WTC11 (cell line): ENCODE measurements at regions not wholly inside any gene's neighbourhood (a gene's known extent, or its start where the extent isn't known, plus 50 kb on each side); places are given as distances from the start of the nearest gene placed in this dataset.

Experiments used
- ATAC-seq: fragments of 200-7000 bp; cut with Tn5 transposase; 2 replicates; pipeline ENCODE4 v1.10.0; 2021; ENCODE audit warnings: mild to moderate bottlenecking, moderate library complexity
- CTCF ChIA-PET: fragments of 300-600 bp; sonication (Branson Sonifier 250); formaldehyde crosslinking; loops from one replicate; lab custom pipeline; 2021; ENCODE audit warnings: antibody characterized with exemption; lab: Charles Lee
- POLR2A ChIA-PET: fragments of 350-600 bp; sonication (Branson Sonifier 250); formaldehyde crosslinking; loops from one replicate; lab custom pipeline; 2021; ENCODE audit warnings: antibody characterized with exemption; lab: Charles Lee
- DNase-seq: peaks from one replicate; pipeline ENCODE4 v3.0.0; 2021; ENCODE audit warnings: low spot score
- H3K27ac Mint-ChIP-seq: 2 replicates; pipeline ENCODE4 v1.8.0; 2021; ENCODE audit warnings: mixed read lengths
- H3K27me3 Mint-ChIP-seq: 2 replicates; pipeline ENCODE4 v1.8.0; 2021; ENCODE audit warnings: low read depth, mild to moderate bottlenecking, moderate library complexity, mixed read lengths
- H3K36me3 Mint-ChIP-seq: 2 replicates; pipeline ENCODE4 v1.8.0; 2021; ENCODE audit warnings: mixed read lengths
- H3K4me1 Mint-ChIP-seq: 2 replicates; pipeline ENCODE4 v1.8.0; 2022; ENCODE audit warnings: mixed read lengths
- H3K4me3 Mint-ChIP-seq: 2 replicates; pipeline ENCODE4 v1.8.0; 2021; ENCODE audit warnings: mild to moderate bottlenecking, moderate library complexity, mixed read lengths
- H3K9me3 Mint-ChIP-seq: 2 replicates; pipeline ENCODE4 v1.8.0; 2021; ENCODE audit warnings: mixed read lengths
- ARID4B ChIP-seq: sonication (generic); formaldehyde crosslinking; IDR thresholded peaks from 2 replicates; pipeline ENCODE4 v1.8.0; 2023; ENCODE audit warnings: missing genetic modification reagents, mild to moderate bottlenecking, borderline replicate concordance
- CREB1 ChIP-seq: sonication (generic); formaldehyde crosslinking; IDR thresholded peaks from 2 replicates; pipeline ENCODE4 v1.8.0; 2023; ENCODE audit warnings: mild to moderate bottlenecking, missing genetic modification reagents
- HMGXB4 ChIP-seq: sonication (generic); formaldehyde crosslinking; IDR thresholded peaks from 2 replicates; pipeline ENCODE4 v1.8.1; 2023; ENCODE audit warnings: mild to moderate bottlenecking, moderate library complexity, missing genetic modification reagents
- MAX ChIP-seq: sonication (generic); formaldehyde crosslinking; IDR thresholded peaks from 2 replicates; pipeline ENCODE4 v1.8.0; 2022; ENCODE audit warnings: mild to moderate bottlenecking, missing genetic modification reagents
- MXD4 ChIP-seq: fragments of 250-450 bp; sonication (Bioruptor Pico); IDR thresholded peaks from 2 replicates; pipeline ENCODE4 v1.8.0; 2021; ENCODE audit warnings: mild to moderate bottlenecking, moderate library complexity, borderline replicate concordance
- TCF7 ChIP-seq: sonication (generic); formaldehyde crosslinking; IDR thresholded peaks from 2 replicates; pipeline ENCODE4 v1.8.0; 2022; ENCODE audit warnings: mild to moderate bottlenecking, low read depth, missing genetic modification reagents, moderate library complexity
- TEAD1 ChIP-seq: sonication (generic); formaldehyde crosslinking; IDR thresholded peaks from 2 replicates; pipeline ENCODE4 v1.8.0; 2022; ENCODE audit warnings: mild to moderate bottlenecking, missing genetic modification reagents
- ZBTB21 ChIP-seq: sonication (generic); formaldehyde crosslinking; IDR thresholded peaks from 2 replicates; pipeline ENCODE4 v1.8.1; 2023; ENCODE audit warnings: mild to moderate bottlenecking, missing genetic modification reagents, borderline replicate concordance
- ZBTB43 ChIP-seq: sonication (generic); formaldehyde crosslinking; IDR thresholded peaks from 2 replicates; pipeline ENCODE4 v1.8.1; 2023; ENCODE audit warnings: mild to moderate bottlenecking, missing genetic modification reagents
- ZNF281 ChIP-seq: sonication (generic); formaldehyde crosslinking; IDR thresholded peaks from 2 replicates; pipeline ENCODE4 v1.8.0; 2023; ENCODE audit warnings: mild to moderate bottlenecking, missing genetic modification reagents
- ZNF317 ChIP-seq: sonication (generic); formaldehyde crosslinking; IDR thresholded peaks from 2 replicates; pipeline ENCODE4 v1.8.1; 2023; ENCODE audit warnings: low read depth, mild to moderate bottlenecking, moderate library complexity, missing genetic modification reagents, borderline replicate concordance
- ZNF671 ChIP-seq: fragments of 250-450 bp; sonication (Bioruptor Pico); IDR thresholded peaks from 2 replicates; pipeline ENCODE4 v1.8.0; 2021; ENCODE audit warnings: mild to moderate bottlenecking
- TF ChIP-seq, protein P1 (sequence below): sonication (generic); formaldehyde crosslinking; IDR thresholded peaks from 2 replicates; pipeline ENCODE4 v1.8.0; 2022; ENCODE audit warnings: mild to moderate bottlenecking, missing genetic modification reagents
- TF ChIP-seq, protein P2 (sequence below): fragments of 250-450 bp; sonication (Bioruptor Pico); IDR thresholded peaks from 2 replicates; pipeline ENCODE4 v1.9.0; 2021; ENCODE audit warnings: mild to moderate bottlenecking, borderline replicate concordance
- TF ChIP-seq, protein P3 (sequence below): fragments of 250-450 bp; sonication (Bioruptor Pico); IDR thresholded peaks from 2 replicates; pipeline ENCODE4 v1.9.0; 2021; ENCODE audit warnings: mild to moderate bottlenecking
- TF ChIP-seq, protein P4 (sequence below): fragments of 250-450 bp; sonication (Bioruptor Pico); IDR thresholded peaks from 2 replicates; pipeline ENCODE4 v2.1.2; 2022; ENCODE audit warnings: mild to moderate bottlenecking, moderate library complexity

- no peak overlapping the region for H3K27ac Mint-ChIP-seq
- ATAC-seq, result peak; percentile 93
- H3K4me1 Mint-ChIP-seq, result no peaks in the 10 kb centered on the region
- ChIA-PET POLR2A (no interaction called here), CTCF (interaction anchor here (0.7 kb wide), 1 partner anchor 731 kb away, joined by 3 read pairs; no protein-coding TSS in a partner anchor)
- H3K4me3 Mint-ChIP-seq, result no peak overlapping the region
- H3K36me3 Mint-ChIP-seq, result no peaks in the 10 kb centered on the region
- H3K27me3 Mint-ChIP-seq, result no peaks in the 10 kb centered on the region
- peaks cover 3% of the 10 kb centered on the region for H3K9me3 Mint-ChIP-seq
- peak; percentile 37 for DNase-seq
- TF ChIP-seq TCF7 (CRISPR knock-in tag), result no peak
- no peak for TF ChIP-seq MAX
- no peak for TF ChIP-seq ZNF281
- no peak for TF ChIP-seq HMGXB4 (CRISPR knock-in tag)
- TF ChIP-seq, protein P1, sequence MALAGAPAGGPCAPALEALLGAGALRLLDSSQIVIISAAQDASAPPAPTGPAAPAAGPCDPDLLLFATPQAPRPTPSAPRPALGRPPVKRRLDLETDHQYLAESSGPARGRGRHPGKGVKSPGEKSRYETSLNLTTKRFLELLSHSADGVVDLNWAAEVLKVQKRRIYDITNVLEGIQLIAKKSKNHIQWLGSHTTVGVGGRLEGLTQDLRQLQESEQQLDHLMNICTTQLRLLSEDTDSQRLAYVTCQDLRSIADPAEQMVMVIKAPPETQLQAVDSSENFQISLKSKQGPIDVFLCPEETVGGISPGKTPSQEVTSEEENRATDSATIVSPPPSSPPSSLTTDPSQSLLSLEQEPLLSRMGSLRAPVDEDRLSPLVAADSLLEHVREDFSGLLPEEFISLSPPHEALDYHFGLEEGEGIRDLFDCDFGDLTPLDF (CRISPR knock-in tag), result no peak
- TF ChIP-seq, protein P2, sequence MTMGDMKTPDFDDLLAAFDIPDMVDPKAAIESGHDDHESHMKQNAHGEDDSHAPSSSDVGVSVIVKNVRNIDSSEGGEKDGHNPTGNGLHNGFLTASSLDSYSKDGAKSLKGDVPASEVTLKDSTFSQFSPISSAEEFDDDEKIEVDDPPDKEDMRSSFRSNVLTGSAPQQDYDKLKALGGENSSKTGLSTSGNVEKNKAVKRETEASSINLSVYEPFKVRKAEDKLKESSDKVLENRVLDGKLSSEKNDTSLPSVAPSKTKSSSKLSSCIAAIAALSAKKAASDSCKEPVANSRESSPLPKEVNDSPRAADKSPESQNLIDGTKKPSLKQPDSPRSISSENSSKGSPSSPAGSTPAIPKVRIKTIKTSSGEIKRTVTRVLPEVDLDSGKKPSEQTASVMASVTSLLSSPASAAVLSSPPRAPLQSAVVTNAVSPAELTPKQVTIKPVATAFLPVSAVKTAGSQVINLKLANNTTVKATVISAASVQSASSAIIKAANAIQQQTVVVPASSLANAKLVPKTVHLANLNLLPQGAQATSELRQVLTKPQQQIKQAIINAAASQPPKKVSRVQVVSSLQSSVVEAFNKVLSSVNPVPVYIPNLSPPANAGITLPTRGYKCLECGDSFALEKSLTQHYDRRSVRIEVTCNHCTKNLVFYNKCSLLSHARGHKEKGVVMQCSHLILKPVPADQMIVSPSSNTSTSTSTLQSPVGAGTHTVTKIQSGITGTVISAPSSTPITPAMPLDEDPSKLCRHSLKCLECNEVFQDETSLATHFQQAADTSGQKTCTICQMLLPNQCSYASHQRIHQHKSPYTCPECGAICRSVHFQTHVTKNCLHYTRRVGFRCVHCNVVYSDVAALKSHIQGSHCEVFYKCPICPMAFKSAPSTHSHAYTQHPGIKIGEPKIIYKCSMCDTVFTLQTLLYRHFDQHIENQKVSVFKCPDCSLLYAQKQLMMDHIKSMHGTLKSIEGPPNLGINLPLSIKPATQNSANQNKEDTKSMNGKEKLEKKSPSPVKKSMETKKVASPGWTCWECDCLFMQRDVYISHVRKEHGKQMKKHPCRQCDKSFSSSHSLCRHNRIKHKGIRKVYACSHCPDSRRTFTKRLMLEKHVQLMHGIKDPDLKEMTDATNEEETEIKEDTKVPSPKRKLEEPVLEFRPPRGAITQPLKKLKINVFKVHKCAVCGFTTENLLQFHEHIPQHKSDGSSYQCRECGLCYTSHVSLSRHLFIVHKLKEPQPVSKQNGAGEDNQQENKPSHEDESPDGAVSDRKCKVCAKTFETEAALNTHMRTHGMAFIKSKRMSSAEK, result no peak
- TF ChIP-seq ZBTB43 (CRISPR knock-in tag), result no peak
- TF ChIP-seq TEAD1 (CRISPR knock-in tag), result no peak
- TF ChIP-seq ZBTB21, result no peak
- TF ChIP-seq ZNF671 (CRISPR knock-in tag), result no peak
- no peak for TF ChIP-seq CREB1 (CRISPR knock-in tag)
- TF ChIP-seq MXD4, result no peak
- TF ChIP-seq, protein P3, sequence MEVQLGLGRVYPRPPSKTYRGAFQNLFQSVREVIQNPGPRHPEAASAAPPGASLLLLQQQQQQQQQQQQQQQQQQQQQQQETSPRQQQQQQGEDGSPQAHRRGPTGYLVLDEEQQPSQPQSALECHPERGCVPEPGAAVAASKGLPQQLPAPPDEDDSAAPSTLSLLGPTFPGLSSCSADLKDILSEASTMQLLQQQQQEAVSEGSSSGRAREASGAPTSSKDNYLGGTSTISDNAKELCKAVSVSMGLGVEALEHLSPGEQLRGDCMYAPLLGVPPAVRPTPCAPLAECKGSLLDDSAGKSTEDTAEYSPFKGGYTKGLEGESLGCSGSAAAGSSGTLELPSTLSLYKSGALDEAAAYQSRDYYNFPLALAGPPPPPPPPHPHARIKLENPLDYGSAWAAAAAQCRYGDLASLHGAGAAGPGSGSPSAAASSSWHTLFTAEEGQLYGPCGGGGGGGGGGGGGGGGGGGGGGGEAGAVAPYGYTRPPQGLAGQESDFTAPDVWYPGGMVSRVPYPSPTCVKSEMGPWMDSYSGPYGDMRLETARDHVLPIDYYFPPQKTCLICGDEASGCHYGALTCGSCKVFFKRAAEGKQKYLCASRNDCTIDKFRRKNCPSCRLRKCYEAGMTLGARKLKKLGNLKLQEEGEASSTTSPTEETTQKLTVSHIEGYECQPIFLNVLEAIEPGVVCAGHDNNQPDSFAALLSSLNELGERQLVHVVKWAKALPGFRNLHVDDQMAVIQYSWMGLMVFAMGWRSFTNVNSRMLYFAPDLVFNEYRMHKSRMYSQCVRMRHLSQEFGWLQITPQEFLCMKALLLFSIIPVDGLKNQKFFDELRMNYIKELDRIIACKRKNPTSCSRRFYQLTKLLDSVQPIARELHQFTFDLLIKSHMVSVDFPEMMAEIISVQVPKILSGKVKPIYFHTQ (CRISPR knock-in tag), result no peak
- TF ChIP-seq, protein P4, sequence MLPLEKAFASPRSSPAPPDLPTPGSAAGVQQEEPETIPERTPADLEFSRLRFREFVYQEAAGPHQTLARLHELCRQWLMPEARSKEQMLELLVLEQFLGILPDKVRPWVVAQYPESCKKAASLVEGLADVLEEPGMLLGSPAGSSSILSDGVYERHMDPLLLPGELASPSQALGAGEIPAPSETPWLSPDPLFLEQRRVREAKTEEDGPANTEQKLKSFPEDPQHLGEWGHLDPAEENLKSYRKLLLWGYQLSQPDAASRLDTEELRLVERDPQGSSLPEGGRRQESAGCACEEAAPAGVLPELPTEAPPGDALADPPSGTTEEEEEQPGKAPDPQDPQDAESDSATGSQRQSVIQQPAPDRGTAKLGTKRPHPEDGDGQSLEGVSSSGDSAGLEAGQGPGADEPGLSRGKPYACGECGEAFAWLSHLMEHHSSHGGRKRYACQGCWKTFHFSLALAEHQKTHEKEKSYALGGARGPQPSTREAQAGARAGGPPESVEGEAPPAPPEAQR (CRISPR knock-in tag), result no peak
- no peak for TF ChIP-seq ZNF317 (CRISPR knock-in tag)
- TF ChIP-seq ARID4B (CRISPR knock-in tag), result no peak
These were observed 481.7 kb upstream of the NR5A2 start for GRCh38 chr1:199545780-199546179.
